ENCODE measurements at regions not wholly inside any gene's neighbourhood (a gene's known extent, or its start where the extent isn't known, plus 50 kb on each side); places are given as distances from the start of the nearest gene placed in this dataset.

GRCh38 chr12:25755136-25755970 lies 202.3 kb upstream of the LMNTD1 start:
- no peak for DNase-seq (ENCODE audit: low read depth)

- peak; percentile 67 for DNase-seq (ENCODE audit: low read depth)
Measured at GRCh38 chr12:25755971-25756260, 202.6 kb upstream of the RASSF8 start.

- peak; percentile 36 for DNase-seq (ENCODE audit: low read depth)
Measured at GRCh38 chr12:25757037-25757665, 201.3 kb upstream of the RASSF8 start.

- no peak for DNase-seq (ENCODE audit: low read depth)
Measured at GRCh38 chr12:25759752-25760151, 198.7 kb upstream of the RASSF8 start.

- no peak for DNase-seq (ENCODE audit: low read depth)
Measured at GRCh38 chr12:25761356-25761755, 197.1 kb upstream of the RASSF8 start.

- DNase-seq (ENCODE audit: low read depth) = peak; percentile 44
Measured at GRCh38 chr12:25764409-25764808, 194.1 kb upstream of the RASSF8 start.

GRCh38 chr12:25764892-25765291 lies 193.6 kb upstream of the RASSF8 start:
- DNase-seq (ENCODE audit: low read depth) = peak; percentile 70

GRCh38 chr12:25767606-25768005 lies 190.9 kb upstream of the RASSF8 start:
- DNase-seq (ENCODE audit: low read depth) = no peak

- no peak for DNase-seq (ENCODE audit: low read depth)
Measured at GRCh38 chr12:25768151-25768550, 190.3 kb upstream of the RASSF8 start.

GRCh38 chr12:25769082-25769945 lies 189.2 kb upstream of the RASSF8 start:
- peak; percentile 88 for DNase-seq (ENCODE audit: low read depth)

- no peak for DNase-seq (ENCODE audit: low read depth)
Measured at GRCh38 chr12:25771041-25771440, 187.4 kb upstream of the RASSF8 start.

- no peak for DNase-seq (ENCODE audit: low read depth)
Measured at GRCh38 chr12:25771476-25771875, 187.0 kb upstream of the RASSF8 start.

- no peak for DNase-seq (ENCODE audit: low read depth)
Measured at GRCh38 chr12:25775968-25776367, 182.5 kb upstream of the RASSF8 start.

GRCh38 chr12:25780771-25781170 lies 177.7 kb upstream of the RASSF8 start:
- DNase-seq (ENCODE audit: low read depth) = no peak

GRCh38 chr12:25781232-25781631 lies 177.2 kb upstream of the RASSF8 start:
- no peak for DNase-seq (ENCODE audit: low read depth)

- DNase-seq (ENCODE audit: low read depth) = no peak
Measured at GRCh38 chr12:25783566-25783965, 174.9 kb upstream of the RASSF8 start.

GRCh38 chr12:25784669-25785068 lies 173.8 kb upstream of the RASSF8 start:
- peak; percentile 26 for DNase-seq (ENCODE audit: low read depth)

- no peak for DNase-seq (ENCODE audit: low read depth)
Measured at GRCh38 chr12:25785134-25785533, 173.3 kb upstream of the RASSF8 start.

- no peak for DNase-seq (ENCODE audit: low read depth)
Measured at GRCh38 chr12:25787701-25788100, 170.8 kb upstream of the RASSF8 start.

GRCh38 chr12:25788707-25789442 lies 169.6 kb upstream of the RASSF8 start:
- peak; percentile 27 for DNase-seq (ENCODE audit: low read depth)

- DNase-seq (ENCODE audit: low read depth) = no peak
Measured at GRCh38 chr12:25789541-25789944, 168.9 kb upstream of the RASSF8 start.

- peak; percentile 48 for DNase-seq (ENCODE audit: low read depth)
Measured at GRCh38 chr12:25792031-25792430, 166.5 kb upstream of the RASSF8 start.

All from amniotic epithelial cell (primary cell).